K562 (cell line): ENCODE measurements at regions not wholly inside any gene's neighbourhood (a gene's known extent, or its start where the extent isn't known, plus 50 kb on each side); places are given as distances from the start of the nearest gene placed in this dataset.

Experiments
- ATAC-seq: fragments of 200-7000 bp; cut with Tn5 transposase; 3 replicates; pipeline ENCODE4 v1.9.1; 2020; ENCODE audit warnings: moderate library complexity
- BruUV-seq: library from RNA; stranded (reverse); fragments of 400-500 nt; replicated peaks from 2 replicates; lab custom pipeline; 2021; lab: Mats Ljungman, UMichigan
- CTCF ChIA-PET: fragments of 300-600 bp; formaldehyde crosslinking; extraction: SDS; loops from one replicate; lab custom pipeline; 2021; ENCODE audit warnings: low intra/inter-chr PET ratio; lab: Yijun Ruan, JAX
- POLR2A ChIA-PET: fragments of 300-600, 350-650 bp; sonication (Branson Sonifier 250); formaldehyde crosslinking; extraction: SDS; loops from one replicate; lab custom pipeline; 2021; ENCODE audit warnings: antibody characterized with exemption, inconsistent platforms; lab: Yijun Ruan, JAX
- DNase-seq, 4 experiments: peaks; one replicate each; pipeline versions ENCODE4 v3.0.0 to v3.0.0-alpha.2; 2011 to 2018; ENCODE audit warnings: low spot score in 3 of 4, mixed read lengths in 3 of 4; ENCODE audit errors: extremely low read depth in 1 of 4
- FAIRE-seq: peaks from 2 replicates; lab custom pipeline; 2011; peaks lifted over from hg19 to GRCh38; lab: Jason Lieb, UNC
- H2AFZ ChIP-seq: 2 replicates; pipeline ENCODE4 v1.6.0; 2011; ENCODE audit warnings: low read depth, low read length, control low read depth, inconsistent platforms
- H3K27ac ChIP-seq: fragments of 200-600 bp; 3 replicates; pipeline ENCODE4 v1.8.0; 2011; ENCODE audit warnings: low read depth, mild to moderate bottlenecking, control low read depth, inconsistent platforms, low read length, moderate library complexity, mixed read lengths; ENCODE audit errors: extremely low read depth
- H3K27me3 ChIP-seq, 2 experiments: fragments of 300-600 bp in 1 of 2; 2 replicates in 1 of 2; 3 replicates in 1 of 2; pipeline versions ENCODE4 v1.6.0 to v1.8.0; 2011; ENCODE audit warnings: inconsistent platforms in 2 of 2, low read length in 2 of 2, mild to moderate bottlenecking in 1 of 2, mixed read lengths in 1 of 2, moderate library complexity in 1 of 2; ENCODE audit not compliant: control insufficient read depth in 2 of 2, insufficient read depth in 2 of 2
- H3K36me3 ChIP-seq: fragments of 300-600 bp; 3 replicates; pipeline ENCODE4 v1.8.0; 2011; ENCODE audit warnings: mild to moderate bottlenecking, low read length, inconsistent platforms; ENCODE audit not compliant: control insufficient read depth, insufficient read depth
- H3K4me1 ChIP-seq, 2 experiments: fragments of 200-600 bp in 1 of 2; replicated peaks in 1 of 2; 2 replicates in 1 of 2; 3 replicates in 1 of 2; pipeline versions ENCODE4 v1.5.1 to v1.8.0; 2011; ENCODE audit warnings: inconsistent platforms in 2 of 2, low read length in 2 of 2, mild to moderate bottlenecking in 1 of 2, mixed read lengths in 1 of 2, moderate library complexity in 1 of 2; ENCODE audit not compliant: control insufficient read depth in 2 of 2, insufficient read depth in 2 of 2
- H3K4me2 ChIP-seq: 2 replicates; pipeline ENCODE4 v1.6.1; 2011; ENCODE audit warnings: low read length, control low read depth, inconsistent platforms, mixed read lengths; ENCODE audit not compliant: insufficient read depth
- H3K4me3 ChIP-seq: fragments of 200-600 bp; sonication (generic), shearing (Covaris generic); 2 replicates; pipeline ENCODE4 v1.5.1; 2016; ENCODE audit warnings: control low read depth, inconsistent platforms
- H3K79me2 ChIP-seq: fragments of 200-600 bp; 3 replicates; pipeline ENCODE4 v1.8.0; 2011; ENCODE audit warnings: low read length, inconsistent platforms; ENCODE audit not compliant: control insufficient read depth, insufficient read depth
- H3K9ac ChIP-seq, 2 experiments: 2 replicates each; pipeline versions ENCODE4 v1.6.0 to v1.6.1; 2011; ENCODE audit warnings: low read depth in 2 of 2, low read length in 2 of 2, control low read depth in 1 of 2, inconsistent platforms in 1 of 2, mild to moderate bottlenecking in 1 of 2, mixed read lengths in 1 of 2; ENCODE audit not compliant: insufficient read depth in 1 of 2
- H3K9me1 ChIP-seq: one replicate; pipeline ENCODE4 v1.6.0; 2011; ENCODE audit warnings: inconsistent platforms, mild to moderate bottlenecking, low read length, moderate library complexity; ENCODE audit not compliant: control insufficient read depth, insufficient read depth
- H3K9me3 ChIP-seq: replicated peaks from 2 replicates; pipeline ENCODE4 v1.5.1; 2011; ENCODE audit warnings: low read depth, low read length, inconsistent platforms; ENCODE audit not compliant: control insufficient read depth, insufficient read depth
- H4K20me1 ChIP-seq: replicated peaks from 2 replicates; pipeline ENCODE4 v1.6.1; 2011; ENCODE audit warnings: low read length, inconsistent platforms, mixed read lengths; ENCODE audit not compliant: control insufficient read depth, insufficient read depth
- CREB1 ChIP-seq, 2 experiments: sonication (generic) in 1 of 2; formaldehyde crosslinking in 1 of 2; IDR thresholded peaks; 2 replicates each; pipeline versions ENCODE4 v1.6.1 to v1.8.0; 2012 to 2022; ENCODE audit warnings: inconsistent platforms in 1 of 2, mild to moderate bottlenecking in 1 of 2, missing genetic modification reagents in 1 of 2, moderate library complexity in 1 of 2
- CREB5 ChIP-seq: fragments of 250-450 bp; sonication (Bioruptor Pico); IDR thresholded peaks from 2 replicates; pipeline ENCODE4 v1.5.0; 2020; ENCODE audit warnings: mild to moderate bottlenecking
- ETV5 ChIP-seq: sonication (generic); formaldehyde crosslinking; IDR thresholded peaks from 2 replicates; pipeline ENCODE4 v1.4.0; 2020; ENCODE audit warnings: low read depth, mild to moderate bottlenecking, missing genetic modification reagents
- FOXJ3 ChIP-seq: sonication (generic); formaldehyde crosslinking; IDR thresholded peaks from 2 replicates; pipeline ENCODE4 v1.4.0; 2020; ENCODE audit warnings: mild to moderate bottlenecking, missing genetic modification reagents
- GTF2B ChIP-seq: IDR thresholded peaks from 2 replicates; pipeline ENCODE4 v1.6.1; 2011; ENCODE audit not compliant: insufficient read length; ENCODE audit errors: extremely low read depth
- LCOR ChIP-seq: sonication (generic); formaldehyde crosslinking; IDR thresholded peaks from 2 replicates; pipeline ENCODE4 v1.8.0; 2022; ENCODE audit warnings: mild to moderate bottlenecking, missing genetic modification reagents
- NFXL1 ChIP-seq: fragments of 450-650 bp; formaldehyde crosslinking; IDR thresholded peaks from 2 replicates; pipeline ENCODE4 v1.4.0; 2021; ENCODE audit warnings: mild to moderate bottlenecking
- NR1H2 ChIP-seq: sonication (generic); formaldehyde crosslinking; IDR thresholded peaks from 2 replicates; pipeline ENCODE4 v1.4.0; 2020; ENCODE audit warnings: mild to moderate bottlenecking, missing genetic modification reagents
- POLR2B ChIP-seq: fragments of 450-650 bp; IDR thresholded peaks from 2 replicates; pipeline ENCODE4 v1.6.1; 2018; ENCODE audit warnings: low read depth; ENCODE audit not compliant: partially characterized antibody
- RBM15 ChIP-seq: fragments of 200-400 bp; formaldehyde crosslinking; IDR thresholded peaks from 2 replicates; pipeline ENCODE4 v1.6.1; 2018; ENCODE audit warnings: mild to moderate bottlenecking, low read length, moderate library complexity; ENCODE audit not compliant: insufficient read depth
- RBM17 ChIP-seq: fragments of 200-400 bp; formaldehyde crosslinking; IDR thresholded peaks from 2 replicates; pipeline ENCODE4 v1.6.1; 2017; ENCODE audit warnings: low read depth, mild to moderate bottlenecking, low read length, borderline replicate concordance
- SMARCE1 ChIP-seq: fragments of 450-650 bp; IDR thresholded peaks from 2 replicates; pipeline ENCODE4 v1.7.1; 2016; ENCODE audit warnings: mild to moderate bottlenecking
- TFAP4 ChIP-seq: sonication (generic); formaldehyde crosslinking; IDR thresholded peaks from 2 replicates; pipeline ENCODE4 v1.8.0; 2022; ENCODE audit warnings: missing genetic modification reagents, mild to moderate bottlenecking, moderate library complexity, borderline replicate concordance
- THAP7 ChIP-seq: fragments of 250-450 bp; sonication (Bioruptor Pico); IDR thresholded peaks from 2 replicates; pipeline ENCODE4 v1.5.0; 2021
- ZNF778 ChIP-seq: fragments of 450-650 bp; formaldehyde crosslinking; IDR thresholded peaks from 2 replicates; pipeline ENCODE4 v1.4.0; 2020; ENCODE audit warnings: mild to moderate bottlenecking, moderate library complexity
- WGBS: fragments of 100-300 bp; shearing (Covaris generic); methylation state at CpG from one replicate; pipeline ENCODE4 v1.1.6; 2016; ENCODE audit warnings: low coverage, mixed read lengths; ENCODE audit not compliant: insufficient coverage; ENCODE audit errors: missing lambda C conversion rate; 5-methylcytosine and 5-hydroxymethylcytosine counted together
- in situ Hi-C: fragments of 300-500 bp; cut with MboI; formaldehyde crosslinking; loops from 4 replicates; pipeline ENCODE4 v1.15.0; 2018; ENCODE audit warnings: inconsistent platforms, mixed read lengths
- intact Hi-C: fragments of 100-400 bp; cut with micrococcal nuclease; formaldehyde crosslinking; loops from 2 replicates; pipeline ENCODE4 v1.14.2; 2022

GRCh38 chr9:38153910-38154291 is 84.9 kb upstream of the SHB start:
- Histone ChIP-seq H3K9me1 (no peaks in the 10 kb centered on the region), H3K4me3 (no peak overlapping the region), H3K27me3 (peaks cover 15 to 34% of the 10 kb centered on the region in 2 experiments), H3K36me3 (no peaks in the 10 kb centered on the region), H3K4me1 (no peaks in the 10 kb centered on the region), H4K20me1 (peaks cover 11% of the 10 kb centered on the region; the same call in 1 of the 2 replicates), H3K27ac (no peak overlapping the region), H3K4me2 (no peak overlapping the region), H2AFZ (no peak overlapping the region), H3K9me3 (no peaks in the 10 kb centered on the region), H3K9ac (no peak overlapping the region), H3K79me2 (no peaks in the 10 kb centered on the region)
- WGBS, result 2% methylated on average over 4 of the region's 4 CpGs
- TF ChIP-seq RBM17 (no peak), SMARCE1 (no peak), POLR2B (no peak), TFAP4 (CRISPR knock-in tag) (no peak), GTF2B (no peak), ETV5 (no peak), LCOR (CRISPR knock-in tag) (no peak), CREB5 (CRISPR knock-in tag) (no peak), THAP7 (CRISPR knock-in tag) (no peak), FOXJ3 (CRISPR knock-in tag) (no peak), NR1H2 (no peak), CREB1 (IDR thresholded peaks at IDR 0.05) (no peak), CREB1 (CRISPR knock-in tag; IDR thresholded peaks at IDR 0.05) (no peak), ZNF778 (CRISPR knock-in tag) (no peak), NFXL1 (CRISPR knock-in tag) (no peak), RBM15 (no peak)
- no peak for ATAC-seq
- ChIA-PET CTCF (no interaction called here), POLR2A (interaction anchor here (1.1 to 1.6 kb wide), 2 partner anchors 14 to 26 kb away, joined by 3 read pairs; no protein-coding TSS in a partner anchor)
- FAIRE-seq, result no peak
- DNase-seq, result no peak
- BruUV-seq, result no TSS peak
- in situ Hi-C loops, result no loop called here
- intact Hi-C loops, result loop anchor here (10.0 kb wide), 1 partner anchor 211 kb away; no protein-coding TSS in a partner anchor
